GM12872 (cell line): ENCODE measurements at regions not wholly inside any gene's neighbourhood (a gene's known extent, or its start where the extent isn't known, plus 50 kb on each side); places are given as distances from the start of the nearest gene placed in this dataset.

Experiments
- TF ChIP-seq, protein P1 (sequence below): IDR thresholded peaks from 3 replicates; pipeline ENCODE4 v1.5.1; 2011; ENCODE audit warnings: low read depth, mild to moderate bottlenecking, low read length, moderate library complexity; ENCODE audit not compliant: insufficient read depth

DNA sequence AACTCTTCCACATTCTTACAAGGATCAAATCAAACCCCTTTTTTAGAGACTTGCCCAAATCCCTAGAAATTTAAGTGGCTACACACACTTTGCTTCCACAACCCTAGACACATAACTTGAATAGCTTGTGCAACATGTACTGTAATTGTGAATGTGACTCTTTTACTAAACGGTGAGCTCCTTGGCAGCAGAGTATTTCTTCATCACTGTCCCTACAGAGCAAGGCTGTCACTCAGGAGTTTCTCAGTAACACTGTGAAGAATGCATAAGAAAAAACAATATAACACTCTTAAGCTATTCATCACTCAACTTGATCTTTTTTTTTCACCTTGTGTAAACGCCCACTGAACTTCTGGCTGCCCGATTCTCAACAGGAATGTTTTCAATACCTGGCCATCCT lies 53.8 kb upstream of the ADAMTS18 start:
- TF ChIP-seq, protein P1, sequence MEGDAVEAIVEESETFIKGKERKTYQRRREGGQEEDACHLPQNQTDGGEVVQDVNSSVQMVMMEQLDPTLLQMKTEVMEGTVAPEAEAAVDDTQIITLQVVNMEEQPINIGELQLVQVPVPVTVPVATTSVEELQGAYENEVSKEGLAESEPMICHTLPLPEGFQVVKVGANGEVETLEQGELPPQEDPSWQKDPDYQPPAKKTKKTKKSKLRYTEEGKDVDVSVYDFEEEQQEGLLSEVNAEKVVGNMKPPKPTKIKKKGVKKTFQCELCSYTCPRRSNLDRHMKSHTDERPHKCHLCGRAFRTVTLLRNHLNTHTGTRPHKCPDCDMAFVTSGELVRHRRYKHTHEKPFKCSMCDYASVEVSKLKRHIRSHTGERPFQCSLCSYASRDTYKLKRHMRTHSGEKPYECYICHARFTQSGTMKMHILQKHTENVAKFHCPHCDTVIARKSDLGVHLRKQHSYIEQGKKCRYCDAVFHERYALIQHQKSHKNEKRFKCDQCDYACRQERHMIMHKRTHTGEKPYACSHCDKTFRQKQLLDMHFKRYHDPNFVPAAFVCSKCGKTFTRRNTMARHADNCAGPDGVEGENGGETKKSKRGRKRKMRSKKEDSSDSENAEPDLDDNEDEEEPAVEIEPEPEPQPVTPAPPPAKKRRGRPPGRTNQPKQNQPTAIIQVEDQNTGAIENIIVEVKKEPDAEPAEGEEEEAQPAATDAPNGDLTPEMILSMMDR, result no peak

DNA sequence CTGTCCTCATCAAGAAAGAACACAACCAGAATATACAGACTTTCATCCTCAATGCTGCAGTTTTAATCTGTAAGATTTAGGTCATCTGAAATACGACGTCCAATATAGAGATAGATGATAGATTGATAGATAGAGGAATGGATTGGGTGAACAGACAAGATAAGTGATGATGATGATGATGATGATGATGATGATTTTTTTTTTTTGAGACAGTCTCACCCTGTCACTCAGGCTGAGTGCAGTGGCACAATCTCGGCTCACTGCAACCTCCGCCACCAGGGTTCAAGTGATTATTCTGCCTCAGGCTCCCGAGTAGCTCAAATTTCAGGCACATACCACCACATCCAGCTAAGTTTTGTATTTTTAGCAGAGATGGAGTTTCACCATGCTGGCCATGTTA lies 56.3 kb upstream of the ADAMTS18 start:
- TF ChIP-seq, protein P1, result no peak

DNA sequence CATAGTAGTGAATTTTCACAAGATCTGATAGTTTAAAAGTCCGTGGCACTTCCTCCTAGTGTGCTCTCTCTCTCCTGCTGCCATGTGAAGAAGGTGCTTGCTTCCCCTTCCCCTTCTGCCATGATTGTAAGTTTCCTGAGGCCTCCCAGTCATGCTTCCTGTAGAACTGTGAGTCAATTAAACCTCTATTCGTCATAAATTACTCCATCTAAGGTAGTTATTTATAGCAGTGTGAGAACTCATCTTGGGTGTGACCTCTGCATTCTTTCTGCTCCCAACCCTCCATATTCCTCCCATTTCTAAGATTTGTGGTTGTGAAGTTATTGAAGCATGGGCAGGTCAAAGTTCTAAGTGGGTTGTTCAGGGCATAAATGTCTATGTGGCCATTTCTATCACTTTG lies 62.1 kb upstream of the ADAMTS18 start:
- TF ChIP-seq, protein P1, result no peak

DNA sequence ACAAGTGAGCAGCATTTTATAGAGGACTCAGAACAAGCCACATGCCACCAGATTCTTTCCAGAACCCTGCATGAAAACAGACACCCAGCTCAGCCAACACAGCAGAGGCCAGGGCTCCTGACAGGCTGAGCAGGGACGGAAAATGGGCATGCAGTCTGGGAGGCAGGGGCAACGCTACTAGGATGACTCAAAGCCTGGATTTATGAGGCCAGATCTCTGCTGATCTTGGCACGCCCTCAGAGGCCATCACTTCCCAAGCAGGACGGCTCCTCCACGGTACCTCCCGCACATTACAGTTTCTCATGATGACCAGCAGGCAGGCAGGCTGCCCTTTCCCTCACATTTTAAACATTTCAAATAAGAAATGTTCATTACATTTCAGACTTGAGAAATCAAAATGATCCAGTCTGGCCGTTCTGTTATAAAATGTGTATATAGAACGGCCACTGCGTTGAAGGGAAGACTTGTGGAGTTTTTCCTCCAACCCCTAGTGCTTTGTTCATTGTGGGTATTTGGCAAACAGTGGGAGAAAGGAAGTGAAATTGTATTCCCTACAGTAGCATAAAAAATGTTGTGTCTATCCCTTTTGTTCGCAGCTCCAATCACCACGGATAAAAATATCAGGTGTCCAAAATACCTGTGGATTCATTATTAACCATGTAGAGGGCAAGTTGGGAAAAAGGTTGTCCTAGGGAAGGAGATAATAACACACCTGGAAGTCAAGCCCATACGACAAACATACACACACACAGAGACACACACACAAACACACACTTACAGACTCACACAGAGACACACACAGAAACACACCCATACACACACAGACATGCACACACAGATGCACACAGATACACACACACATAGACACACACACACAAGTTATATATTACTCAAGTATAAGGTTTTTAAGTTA lies 64.8 kb upstream of the ADAMTS18 start:
- TF ChIP-seq, protein P1, result no peak

DNA sequence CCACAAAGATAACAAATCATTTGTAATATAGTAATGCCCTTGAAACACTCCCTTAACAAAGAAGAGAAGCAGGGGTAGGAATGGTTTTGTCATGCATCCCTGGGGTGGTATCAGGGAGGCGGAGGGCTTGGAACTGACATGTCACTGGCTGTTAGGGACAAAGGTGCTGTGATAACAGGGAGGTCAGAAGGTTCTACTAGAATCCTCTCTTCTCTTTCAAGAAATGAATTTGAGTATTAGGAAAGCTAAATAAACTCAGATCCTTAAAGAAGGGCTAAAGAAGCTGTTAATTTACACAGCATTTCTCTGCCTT lies 65.4 kb upstream of the ADAMTS18 start:
- TF ChIP-seq, protein P1, result no peak

DNA sequence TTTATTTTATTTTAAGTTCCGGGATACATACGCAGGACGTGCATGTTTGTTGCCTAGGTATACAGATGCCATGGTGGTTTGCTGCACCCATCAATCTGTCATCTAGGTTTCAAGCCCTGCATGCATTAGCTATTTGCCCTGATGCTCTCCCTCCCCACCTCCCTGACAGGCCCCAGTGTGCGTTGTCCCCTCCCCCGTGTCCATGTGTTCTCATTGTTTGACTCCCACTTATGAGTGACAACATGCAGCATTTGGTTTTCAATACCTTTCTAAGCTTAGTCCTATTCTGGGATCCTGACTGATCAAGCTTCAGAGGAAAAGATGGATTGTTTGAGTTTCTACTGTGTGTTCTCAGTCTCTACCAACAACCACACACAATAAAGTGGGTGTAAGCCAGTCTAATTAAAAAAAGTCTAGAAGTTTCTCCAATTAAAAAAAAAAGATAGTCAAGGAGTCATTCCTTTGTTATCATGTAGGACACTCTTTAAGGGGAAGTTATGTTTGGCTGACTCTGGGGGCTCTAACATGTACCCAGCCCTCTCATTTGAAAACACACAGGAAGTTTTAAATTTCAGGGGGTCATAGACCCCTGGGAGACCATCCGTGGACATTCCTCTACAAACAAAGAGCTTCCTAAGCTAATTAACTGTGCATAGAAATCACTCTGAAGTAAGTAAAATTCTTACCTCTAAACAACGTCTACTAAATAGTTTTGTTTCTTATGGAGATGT lies 66.3 kb upstream of the ADAMTS18 start:
- TF ChIP-seq, protein P1, result no peak

DNA sequence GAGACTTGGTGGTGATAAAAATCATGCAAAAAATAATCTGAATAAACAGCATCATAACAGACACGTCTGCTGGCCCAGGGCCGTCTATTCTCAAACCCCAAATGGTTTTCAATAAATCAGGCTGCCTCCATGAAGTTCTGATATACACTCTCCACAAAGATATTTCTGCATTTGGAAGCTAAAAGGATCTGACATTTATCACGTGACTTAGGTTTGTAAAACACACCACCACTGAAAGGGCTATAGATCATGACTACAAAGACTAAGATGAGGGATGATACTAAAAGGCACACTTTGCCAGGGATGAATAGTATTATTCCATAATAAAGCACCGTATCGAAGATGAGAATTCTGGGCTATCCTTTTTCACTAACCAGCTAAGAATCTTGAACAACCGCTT lies 67.6 kb upstream of the ADAMTS18 start:
- TF ChIP-seq, protein P1, result no peak
